HG03571 (cell line): ENCODE measurements at regions not wholly inside any gene's neighbourhood (a gene's known extent, or its start where the extent isn't known, plus 50 kb on each side); places are given as distances from the start of the nearest gene placed in this dataset.
"Not testable (repeated sequence)": the region's sequence is repeated elsewhere in the genome, so short reads cannot be mapped to it uniquely, and the experiment has no call there.

Experiments used
- ATAC-seq: cut with Tn5 transposase; IDR thresholded peaks from one replicate; pipeline ENCODE4 v1.9.1; 2021; ENCODE audit not compliant: unreplicated experiment

- no peak for ATAC-seq
These were observed 574.1 kb downstream of the PRKD1 start for GRCh38 chr14:29353513-29353912.

GRCh38 chr14:29354486-29354885, 573.2 kb downstream of the PRKD1 start:
- no peak for ATAC-seq

DNA sequence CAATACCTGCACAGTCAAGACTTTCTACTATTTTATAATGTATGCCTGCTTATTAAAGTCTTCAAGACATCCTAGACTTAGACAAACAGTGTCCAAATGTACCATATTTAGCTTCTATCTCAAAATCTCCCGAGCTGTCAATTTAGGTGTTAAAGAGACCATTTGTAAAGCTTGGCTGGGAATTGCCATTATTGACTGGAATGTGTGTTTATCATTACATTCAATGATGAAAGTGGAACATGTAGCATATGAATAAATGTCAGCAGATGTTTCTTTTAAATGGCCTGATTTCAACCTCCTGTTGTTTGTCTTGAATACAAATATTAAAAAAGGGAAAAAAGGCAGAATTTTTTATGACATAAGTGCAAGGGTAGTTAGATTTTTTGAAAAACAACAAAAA, 572.3 kb downstream of the PRKD1 start:
- ATAC-seq, result no peak

- ATAC-seq, result no peak
These were observed 571.8 kb downstream of the PRKD1 start for GRCh38 chr14:29355846-29356245.

DNA sequence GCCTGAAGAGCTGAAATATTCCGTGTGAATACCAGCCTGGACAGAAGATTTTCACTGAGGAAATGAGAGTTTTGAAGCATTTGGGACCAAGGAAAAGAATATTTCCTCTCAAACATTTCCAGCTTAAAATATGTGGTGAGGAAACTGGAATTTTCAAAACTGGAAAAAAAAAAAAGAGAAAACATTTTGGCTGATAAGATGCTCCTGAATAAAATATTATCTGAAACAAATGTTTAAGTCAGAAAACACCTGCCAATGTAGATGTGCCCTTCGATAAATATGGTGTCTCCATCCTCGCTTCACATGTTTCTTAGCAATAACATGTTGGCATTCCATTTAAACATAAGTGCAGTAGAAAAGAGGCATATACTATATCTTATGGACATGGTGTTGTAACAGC, 567.0 kb downstream of the PRKD1 start:
- no peak for ATAC-seq

DNA sequence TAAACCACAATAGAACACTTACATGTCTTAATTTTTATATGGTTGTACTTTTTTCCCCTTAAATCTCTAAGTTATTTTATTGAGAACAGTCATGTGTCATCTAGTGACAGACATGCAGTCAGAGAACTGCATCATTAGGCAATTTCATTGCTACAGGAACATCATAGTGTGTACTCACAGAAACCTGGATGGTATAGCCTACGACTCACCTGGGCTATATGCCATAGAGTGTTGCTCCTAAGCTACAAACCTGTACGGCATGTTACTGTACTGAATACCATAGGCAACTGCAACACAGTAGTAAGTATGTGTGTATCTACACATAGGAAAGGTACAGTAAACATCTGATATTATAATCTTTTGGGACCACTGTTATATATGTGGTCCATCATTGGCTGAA, 557.6 kb downstream of the PRKD1 start:
- no peak for ATAC-seq

DNA sequence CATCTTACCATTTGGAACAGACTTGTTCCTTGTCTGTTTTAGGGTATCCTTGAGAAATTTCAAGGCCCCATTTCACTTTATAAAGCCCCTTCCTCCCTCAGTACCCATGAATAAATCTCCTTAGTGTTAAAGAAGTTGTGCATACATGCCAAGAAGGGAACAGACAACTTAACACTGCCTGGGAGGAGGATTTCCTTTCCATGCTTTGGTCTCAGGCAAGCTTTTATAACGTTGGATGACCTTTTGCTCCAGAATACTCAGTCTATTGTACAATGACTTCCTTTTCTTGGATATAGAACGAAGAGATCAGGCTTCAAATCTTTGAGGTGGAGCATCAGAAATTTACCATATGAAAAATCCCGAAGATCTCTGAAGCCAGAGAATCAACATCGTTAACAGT, 551.4 kb downstream of the PRKD1 start:
- no peak for ATAC-seq

- ATAC-seq, result no peak
These were observed 546.8 kb downstream of the PRKD1 start for GRCh38 chr14:29380826-29381225.

DNA sequence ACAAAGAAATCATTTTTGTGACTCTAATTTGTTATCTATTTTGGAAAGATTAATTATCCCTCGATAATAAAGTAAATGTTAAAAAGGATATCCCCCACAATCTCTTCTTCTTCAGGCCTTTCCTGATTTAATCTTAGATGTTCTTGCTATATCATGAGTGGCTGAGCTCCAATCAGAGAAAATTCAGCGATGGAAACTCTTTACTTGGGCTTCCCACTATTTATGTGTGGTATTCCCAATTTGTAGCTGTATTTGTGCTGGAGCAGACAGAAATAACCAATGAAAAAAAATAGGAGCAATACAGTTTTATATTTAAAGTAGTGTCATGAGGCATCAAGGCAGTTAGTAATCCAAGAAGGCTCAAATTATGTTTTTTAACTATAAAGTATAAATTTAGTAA, 539.1 kb downstream of the PRKD1 start:
- no peak for ATAC-seq

- ATAC-seq, result no peak
These were observed 537.4 kb downstream of the PRKD1 start for GRCh38 chr14:29390081-29390832.

- ATAC-seq, result no peak
These were observed 536.4 kb downstream of the PRKD1 start for GRCh38 chr14:29391231-29391630.

GRCh38 chr14:29391801-29392200, 535.8 kb downstream of the PRKD1 start:
- ATAC-seq, result no peak

DNA sequence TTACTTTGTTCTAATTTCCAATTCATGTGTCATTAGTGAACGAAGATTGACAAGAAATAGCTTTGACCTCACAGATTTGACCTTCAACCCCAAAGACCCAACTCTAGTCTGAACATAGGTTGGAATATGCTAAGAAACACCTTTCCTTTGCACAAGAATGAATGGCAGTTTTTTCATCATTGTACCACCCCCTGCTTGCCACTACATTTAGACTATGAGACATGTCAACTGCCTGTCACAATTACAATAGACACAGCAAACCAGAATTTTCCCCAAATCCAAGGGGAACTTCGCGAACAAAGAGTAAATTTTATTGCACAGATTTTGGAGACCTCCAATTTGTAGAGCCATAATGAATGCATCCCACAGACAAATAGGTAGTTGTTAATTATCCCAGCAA, 535.4 kb downstream of the PRKD1 start:
- ATAC-seq, result no peak

- no peak for ATAC-seq
These were observed 524.6 kb downstream of the PRKD1 start for GRCh38 chr14:29403091-29403490.

GRCh38 chr14:29410581-29410980, 517.1 kb downstream of the PRKD1 start:
- ATAC-seq, result peak; percentile 74

DNA sequence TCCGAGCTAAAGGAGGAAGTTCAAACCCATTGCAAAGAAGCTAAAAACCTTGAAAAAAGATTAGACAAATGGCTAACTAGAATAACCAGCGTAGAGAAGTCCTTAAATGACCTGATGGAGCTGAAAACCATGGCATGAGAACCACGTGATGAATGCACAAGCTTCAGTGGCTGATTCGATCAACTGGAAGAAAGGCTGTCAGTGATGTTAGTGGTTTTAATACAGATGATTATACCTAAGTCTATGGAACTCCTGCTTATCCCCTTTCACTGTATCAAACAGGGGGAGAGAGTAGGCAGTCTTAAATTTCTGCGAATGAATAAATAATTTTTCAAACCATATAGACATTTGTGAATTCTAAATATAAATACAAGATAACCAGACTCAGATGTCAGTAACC, 512.7 kb downstream of the PRKD1 start:
- ATAC-seq, result not testable (repeated sequence)

DNA sequence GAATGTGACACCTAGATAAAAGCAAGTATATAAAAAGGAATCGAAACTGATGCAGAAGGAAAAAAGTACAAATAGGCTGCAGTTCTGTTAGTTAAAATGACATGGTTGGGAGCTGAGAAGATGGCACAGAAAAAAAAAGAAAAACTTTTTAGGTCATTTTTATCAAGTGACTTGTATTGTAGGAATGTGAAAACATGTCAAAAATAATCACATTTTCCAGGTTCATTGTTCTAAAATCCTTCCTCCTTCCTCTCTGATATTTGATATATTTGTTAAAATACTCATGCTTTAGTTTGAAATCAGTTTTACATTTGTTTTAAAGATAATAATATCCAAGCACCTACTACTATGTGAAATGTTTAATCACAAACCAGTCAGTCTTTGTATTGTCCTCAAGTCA, 507.9 kb downstream of the PRKD1 start:
- ATAC-seq, result no peak

DNA sequence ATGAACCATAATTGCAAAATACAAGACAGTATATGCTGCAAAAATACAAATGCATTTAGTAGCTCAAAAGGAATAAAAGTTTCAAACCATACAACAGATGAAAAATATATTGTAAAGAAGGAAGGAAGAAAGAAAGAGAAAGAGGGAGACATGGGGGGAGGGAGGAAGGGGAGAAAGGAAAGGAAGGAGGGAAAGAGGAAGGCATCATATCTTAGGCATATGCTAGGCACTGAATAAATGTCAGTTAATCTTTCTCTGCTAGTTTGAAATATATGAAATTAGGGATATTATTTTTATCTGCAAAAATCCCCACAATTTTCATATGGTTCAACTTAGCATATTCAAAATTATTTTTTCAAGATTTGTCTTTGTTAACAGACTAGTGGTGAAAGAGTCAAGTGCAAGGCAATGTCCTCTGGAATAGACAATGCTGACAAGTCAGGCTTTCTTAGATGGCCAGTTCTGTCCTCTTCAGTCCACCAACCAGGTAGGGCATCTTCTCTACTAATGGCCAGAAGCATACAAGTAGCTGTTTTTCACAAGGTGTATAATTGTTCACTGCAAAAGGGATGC, 506.4 kb downstream of the PRKD1 start:
- ATAC-seq, result no peak

GRCh38 chr14:29425705-29426482, 501.8 kb downstream of the PRKD1 start:
- ATAC-seq, result no peak

DNA sequence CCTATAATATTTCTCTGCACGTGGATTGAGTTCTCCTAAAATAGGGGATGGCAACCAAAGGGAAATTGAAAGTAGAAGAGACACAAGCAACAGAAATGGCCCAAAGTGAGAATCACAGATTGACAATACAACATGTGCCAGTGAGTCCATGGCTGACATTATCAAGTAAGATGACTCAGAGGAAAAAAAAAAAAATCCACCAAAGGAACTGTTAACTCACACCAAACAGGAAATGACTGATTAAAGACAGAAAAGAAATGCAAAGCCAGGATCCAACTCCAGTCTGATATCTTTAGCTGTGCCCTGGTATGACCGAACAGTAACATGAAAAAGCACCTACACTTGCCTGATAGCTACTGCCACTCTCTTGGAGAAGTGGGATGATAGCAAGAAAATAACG, 485.0 kb downstream of the PRKD1 start:
- no peak for ATAC-seq

DNA sequence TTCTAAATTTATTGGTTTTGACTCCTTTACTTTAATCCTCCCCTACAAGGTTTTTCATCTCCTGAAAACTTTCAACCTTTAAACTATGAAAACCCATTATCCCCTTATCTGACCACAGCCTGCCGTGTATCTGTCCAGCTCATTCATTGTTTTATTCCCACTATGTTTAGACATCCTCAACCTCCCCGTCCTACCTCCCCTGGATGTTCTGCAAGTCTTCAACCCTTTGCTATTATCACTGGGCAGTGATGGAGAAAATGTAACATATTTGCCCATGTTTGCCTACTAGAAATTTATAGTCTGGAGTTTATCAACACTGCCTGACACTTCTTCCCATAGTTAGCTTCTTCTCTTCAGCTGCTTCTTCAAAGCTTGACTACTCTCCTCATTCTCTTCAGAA, 483.4 kb downstream of the PRKD1 start:
- no peak for ATAC-seq

DNA sequence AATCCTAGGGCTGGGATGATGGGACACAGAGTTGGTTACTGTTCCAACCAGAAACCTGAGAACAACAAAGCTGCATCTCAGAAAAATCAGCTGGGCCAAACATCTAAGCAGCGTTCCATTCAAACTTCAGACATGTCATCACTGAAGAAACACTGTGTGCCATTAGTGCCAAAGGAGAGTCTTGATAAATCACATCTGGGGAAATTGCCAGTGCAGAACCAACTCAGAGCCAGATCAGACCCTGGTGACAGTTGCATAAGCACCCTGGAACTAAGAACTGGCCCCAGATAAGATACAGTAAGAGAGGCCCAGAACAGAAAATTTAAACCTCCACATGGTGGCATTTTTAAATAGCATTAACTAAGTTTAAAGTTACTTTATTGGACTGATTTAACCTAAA, 482.8 kb downstream of the PRKD1 start:
- no peak for ATAC-seq
